Activated T-cell treated with anti-CD3 and anti-CD28 coated beads for 24 hours (primary cell): ENCODE measurements at regions not wholly inside any gene's neighbourhood (a gene's known extent, or its start where the extent isn't known, plus 50 kb on each side); places are given as distances from the start of the nearest gene placed in this dataset.

Experiments used
- DNase-seq: peaks from one replicate; pipeline ENCODE4 v3.0.0-alpha.2; 2020; ENCODE audit warnings: low read depth

DNA sequence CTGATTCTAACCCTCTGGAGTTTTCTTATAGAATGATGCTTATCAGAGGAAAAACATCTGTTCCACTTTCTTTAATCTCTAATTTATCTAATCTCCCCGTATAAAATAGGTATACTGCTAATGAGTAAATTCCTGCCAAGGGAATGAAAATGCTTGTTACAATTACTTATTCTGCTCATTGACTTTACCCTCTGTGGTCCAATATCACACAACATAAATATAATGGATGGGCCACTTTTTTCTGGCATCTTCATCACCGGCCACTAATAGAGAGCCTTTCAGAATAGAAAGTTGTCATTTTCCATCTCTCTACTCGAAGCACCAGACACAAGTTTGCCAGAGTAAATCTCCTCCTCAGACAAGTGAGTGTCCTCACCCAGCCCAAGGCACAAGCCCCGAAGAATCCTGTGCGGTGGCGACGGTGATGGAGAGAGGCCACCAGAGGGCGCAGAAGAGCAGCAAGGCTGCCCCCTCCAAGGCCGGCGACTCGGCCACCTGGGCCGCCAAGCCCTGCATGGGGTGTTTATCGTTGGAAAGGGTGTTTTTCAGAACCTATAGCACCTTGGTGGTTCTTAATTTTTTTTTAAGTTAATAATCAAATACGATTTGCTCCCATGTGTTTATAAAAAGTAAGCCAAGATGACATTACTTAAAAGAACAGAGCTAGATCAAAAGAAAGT is 212.9 kb upstream of the ARID1B start:
- peak; percentile 68 for DNase-seq

DNA sequence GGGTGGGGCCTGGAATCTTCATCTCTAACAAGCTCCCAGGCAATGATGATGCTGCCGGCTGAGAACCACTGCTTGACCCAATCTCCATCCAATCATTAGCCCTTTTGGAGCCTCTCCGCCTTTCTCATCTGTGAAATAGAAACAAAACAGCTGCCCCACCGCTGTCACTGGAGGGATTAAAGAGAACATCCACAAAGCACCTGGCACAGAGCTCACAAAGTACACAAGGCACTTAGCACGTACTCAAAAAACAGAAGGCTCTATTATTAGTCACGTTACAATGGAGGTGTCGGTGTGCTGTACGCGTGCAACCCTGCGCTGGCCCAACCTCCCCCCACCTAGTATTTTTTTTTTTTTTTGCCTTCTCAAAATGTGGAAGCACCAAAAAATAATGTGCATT is 213.5 kb upstream of the ARID1B start:
- no peak for DNase-seq

DNA sequence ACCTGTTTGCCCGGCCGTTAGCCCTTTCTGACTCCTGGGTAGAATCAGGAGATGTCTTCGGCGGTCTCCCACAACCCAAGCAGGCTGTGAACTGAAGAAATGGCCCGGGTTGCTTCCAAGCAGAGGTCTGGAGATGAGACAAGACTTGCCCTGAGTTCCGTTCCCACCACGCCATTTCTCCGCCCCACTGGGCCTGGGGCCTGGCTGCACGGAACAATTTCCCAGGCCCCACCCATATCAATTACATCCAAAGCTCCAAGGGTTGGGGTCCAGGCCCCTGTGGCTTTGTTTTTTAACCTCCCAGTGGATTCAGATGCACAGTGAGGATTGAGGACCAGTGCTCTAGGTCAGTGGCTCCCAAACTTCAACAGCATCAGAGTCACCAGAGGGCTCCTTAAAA is 214.5 kb upstream of the ARID1B start:
- no peak for DNase-seq

DNA sequence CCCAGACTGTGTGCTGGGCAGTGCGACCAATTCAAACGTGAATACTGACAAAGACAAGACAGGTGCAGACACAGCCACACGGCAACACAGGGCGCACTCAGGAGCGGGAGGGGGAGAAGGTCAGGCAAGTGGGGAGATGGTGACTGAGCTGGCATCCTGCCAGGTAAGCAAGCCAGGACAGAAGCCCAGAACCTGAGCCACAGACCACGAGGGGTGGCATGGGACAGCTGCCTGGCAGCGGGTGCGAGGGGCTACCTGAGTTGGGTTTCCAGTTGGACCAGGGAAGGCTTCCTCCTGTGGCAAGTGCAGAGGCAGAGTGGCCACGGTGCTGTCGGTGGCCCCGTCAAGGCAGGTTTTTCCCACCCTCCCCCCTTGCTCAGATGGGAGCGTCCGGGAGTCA is 215.2 kb upstream of the ARID1B start:
- no peak for DNase-seq

DNA sequence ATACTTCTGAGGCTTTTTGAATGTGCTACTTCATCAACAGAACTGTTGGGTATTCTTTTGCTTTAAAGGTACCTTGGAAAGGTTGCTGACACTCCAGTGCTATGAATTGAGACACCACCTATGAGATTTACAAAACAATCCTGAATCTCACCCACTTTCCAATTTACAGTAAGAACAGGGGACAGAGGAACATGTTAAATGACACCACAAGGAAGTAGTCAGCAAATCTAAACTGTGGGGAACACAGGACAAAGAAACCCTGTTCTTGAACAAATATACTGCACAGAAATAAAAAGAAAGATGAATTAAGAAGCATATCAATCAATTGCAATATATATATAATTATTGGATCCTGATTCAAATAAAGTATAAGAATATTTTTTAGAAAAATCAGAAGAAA is 216.7 kb upstream of the ARID1B start:
- DNase-seq: no peak

DNA sequence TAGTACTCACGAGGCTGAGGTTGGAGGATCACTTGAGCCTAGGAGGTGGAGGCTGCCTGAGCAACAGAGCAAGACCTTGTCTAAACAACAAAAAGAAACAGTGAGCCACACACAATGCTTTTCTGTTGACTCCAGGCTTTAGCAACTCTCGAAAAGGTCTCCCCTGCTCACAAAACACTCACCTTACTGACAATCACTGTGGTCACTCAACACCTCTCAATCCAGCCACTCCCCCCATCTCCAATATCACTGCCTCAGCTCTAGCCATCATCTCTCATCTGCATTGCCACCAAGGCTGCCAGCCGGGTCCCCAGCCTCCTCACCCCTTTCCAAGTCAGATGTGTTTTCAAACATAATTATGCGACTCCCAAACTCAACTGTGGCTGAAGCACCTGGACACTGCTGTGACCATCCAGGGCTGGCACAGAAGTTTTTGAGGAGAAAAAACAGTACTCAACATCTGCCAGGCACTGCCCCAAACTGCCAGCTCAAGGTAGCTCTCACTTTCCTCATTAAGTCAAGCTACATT is 218.0 kb upstream of the ARID1B start:
- DNase-seq: no peak

DNA sequence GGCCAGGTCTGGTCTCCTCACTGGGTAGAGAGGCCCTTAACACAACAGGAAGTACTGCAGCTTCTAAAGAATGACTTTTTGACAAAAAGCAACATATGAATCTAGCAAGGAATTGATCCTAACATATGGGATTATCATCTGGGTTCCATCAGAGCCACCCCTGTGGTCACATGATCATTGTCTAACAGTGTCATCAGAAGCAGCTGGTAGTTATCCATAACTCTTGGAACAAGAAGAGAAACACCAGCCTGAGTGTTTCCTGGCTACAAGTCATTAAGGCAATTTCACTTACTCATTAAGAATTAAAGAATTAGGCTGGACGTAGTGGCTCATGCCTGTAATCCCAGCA is 219.3 kb upstream of the ARID1B start:
- no peak for DNase-seq

DNA sequence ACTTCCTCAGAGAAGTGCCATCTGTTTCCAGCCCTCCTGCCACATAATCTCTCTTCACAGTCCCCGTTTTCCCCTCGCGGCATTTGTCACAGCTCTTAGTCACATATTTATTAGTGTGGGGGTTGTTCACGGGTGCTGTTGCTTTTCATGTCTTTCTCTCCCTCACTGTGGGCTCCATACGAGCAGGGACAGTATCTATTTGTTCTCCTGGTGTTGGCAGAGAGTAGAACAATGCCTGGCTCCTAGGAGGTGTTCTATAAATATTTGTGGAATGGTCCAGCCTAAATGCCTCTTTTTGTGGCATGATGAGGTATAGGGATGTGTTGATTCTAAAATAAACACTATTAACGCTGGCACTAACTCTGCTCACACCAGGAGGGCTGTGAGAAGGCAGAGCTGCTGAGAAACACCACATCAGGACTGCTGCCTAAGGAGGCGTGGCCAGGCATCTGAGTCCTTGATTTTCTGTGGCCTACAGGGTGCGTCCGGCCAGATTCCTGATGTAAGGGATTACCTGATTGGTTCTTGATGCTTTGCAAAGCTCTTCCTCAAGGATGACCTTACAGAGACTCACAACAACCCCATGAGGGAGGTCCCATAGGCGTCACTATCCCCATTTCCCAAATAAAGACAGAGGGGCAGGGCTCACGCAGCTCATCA is 219.8 kb upstream of the ARID1B start:
- no peak for DNase-seq

DNA sequence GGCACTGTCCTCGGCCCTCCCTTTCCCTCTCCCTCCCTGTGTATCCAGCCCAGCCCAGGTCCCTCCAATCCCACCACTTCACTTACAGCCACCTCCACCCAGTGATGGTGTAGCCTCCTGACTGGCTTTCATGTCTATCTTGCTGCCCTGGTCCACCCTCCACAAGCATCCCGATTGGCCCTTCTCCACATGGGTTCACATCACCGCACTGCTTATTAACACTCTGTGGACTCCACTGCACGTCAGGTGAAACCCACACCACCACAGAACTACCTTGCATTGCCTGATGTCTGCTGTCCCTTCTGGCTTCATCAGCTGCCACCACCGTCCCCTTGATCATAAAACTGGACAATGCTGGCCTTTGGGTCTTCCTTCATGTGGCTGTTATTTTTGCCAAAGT is 220.4 kb upstream of the ARID1B start:
- DNase-seq: no peak

DNA sequence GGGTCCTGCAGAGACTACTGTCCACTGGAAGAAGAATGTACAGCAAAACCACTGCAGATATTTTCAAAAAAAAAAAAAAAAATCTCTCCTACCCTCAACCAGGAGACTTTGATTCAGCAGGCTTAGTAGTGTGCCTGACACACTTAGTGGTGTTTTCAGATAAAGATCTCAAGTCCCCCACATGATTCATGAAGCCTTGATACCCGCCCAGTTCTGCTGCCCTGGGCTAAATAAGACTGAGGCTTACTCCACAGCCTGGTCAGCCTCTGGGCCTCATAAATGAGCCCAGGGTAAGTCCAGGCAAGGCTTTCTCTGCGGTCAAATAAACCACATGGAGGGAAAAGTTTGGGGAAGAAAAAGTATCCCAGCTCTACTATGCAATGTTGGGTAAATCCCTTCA is 222.1 kb upstream of the ARID1B start:
- DNase-seq: no peak

DNA sequence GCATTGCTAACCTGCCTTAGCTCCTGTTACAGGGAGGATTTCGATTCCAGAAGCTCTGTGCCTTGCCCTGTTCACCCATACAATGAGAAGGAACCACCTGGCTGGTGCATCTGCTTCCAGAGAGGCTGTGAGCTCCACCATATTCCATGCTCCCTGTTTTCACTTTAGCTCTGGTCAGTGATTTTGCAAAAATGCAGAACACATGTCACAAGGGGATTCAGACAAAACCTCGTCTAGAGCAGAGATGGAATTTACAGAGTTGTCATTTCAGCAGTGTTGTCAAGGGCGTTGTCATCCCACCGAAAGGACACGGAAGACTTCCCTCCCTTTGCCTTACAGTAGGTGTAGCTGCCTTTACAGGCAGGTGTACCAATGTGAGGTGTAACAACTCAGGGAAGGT is 223.0 kb upstream of the ARID1B start:
- no peak for DNase-seq

DNA sequence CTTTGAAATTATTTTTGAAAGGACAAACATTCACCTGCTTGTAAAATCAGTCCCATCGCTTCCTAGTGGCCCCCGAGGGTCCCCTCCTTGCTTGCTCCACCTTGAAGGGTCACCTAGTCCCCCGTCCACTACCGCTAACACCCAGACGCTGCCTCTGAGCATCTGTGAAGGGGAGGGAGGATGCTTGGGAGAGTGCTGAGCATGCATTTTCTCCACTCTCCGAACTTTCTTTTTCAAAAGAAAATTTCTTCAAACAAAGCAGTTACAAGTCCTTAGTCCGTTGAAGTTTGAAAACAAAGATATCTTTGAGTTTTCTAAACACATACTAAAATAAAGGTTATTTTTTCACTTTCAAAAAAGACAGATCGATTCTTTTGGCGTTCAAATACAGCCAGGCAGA is 224.3 kb upstream of the ARID1B start:
- DNase-seq: no peak

DNA sequence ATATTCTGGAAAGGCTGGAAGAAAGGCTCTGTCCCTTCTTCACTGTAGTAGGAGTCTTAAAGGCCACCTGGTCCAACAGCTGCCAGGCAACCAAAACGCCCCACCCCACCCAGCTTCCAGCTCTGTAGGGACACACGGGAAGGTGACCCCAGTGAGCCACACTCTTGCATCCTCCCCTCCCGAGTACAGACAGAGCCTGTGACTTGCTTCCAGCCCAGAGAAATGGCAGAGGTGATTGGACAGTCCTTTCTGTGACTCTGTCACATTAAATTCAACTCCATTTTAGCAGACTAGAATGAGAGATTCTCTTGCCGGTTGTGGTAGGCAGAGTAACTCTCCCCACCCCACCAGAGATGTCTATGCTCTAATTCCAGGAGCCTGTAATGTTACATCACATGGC is 226.2 kb upstream of the ARID1B start:
- no peak for DNase-seq

DNA sequence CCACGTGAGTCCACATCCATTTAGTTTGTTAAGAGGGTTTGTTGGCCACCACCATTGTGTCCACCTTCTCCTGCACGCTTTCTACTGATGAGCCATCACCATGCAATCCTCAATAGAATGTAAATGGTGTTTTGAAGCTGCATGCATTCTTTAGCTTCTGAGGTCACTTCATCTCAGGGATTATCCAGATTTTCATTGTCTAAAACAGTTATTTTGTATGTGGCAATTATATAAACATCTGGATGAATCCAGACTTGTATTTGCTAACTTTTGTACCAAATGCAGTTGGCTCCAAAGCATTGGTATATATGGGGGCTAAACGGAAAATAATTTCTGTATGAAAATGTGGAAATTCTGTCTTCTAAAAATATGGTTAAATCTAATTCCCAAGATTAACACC is 231.2 kb upstream of the ARID1B start:
- DNase-seq: no peak

DNA sequence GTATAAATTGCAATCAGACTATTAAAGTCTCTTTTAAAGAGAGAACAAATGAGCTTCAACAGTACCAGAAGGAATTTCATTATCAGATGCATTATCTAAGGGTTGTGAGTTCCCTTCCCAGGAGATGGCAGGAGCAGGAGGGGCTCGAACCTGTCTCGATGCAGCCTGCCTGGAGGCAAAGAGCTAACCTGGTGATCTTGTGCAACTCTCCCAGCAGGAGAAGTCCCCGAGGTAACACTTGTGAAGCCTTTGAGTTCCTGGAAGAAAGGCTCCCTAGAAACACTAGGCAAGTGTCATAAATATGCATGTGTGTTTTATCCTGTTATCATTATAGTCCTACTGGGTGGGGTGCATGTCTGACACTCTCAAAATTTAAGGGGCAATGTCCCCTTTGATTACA is 232.2 kb upstream of the ARID1B start:
- no peak for DNase-seq

DNA sequence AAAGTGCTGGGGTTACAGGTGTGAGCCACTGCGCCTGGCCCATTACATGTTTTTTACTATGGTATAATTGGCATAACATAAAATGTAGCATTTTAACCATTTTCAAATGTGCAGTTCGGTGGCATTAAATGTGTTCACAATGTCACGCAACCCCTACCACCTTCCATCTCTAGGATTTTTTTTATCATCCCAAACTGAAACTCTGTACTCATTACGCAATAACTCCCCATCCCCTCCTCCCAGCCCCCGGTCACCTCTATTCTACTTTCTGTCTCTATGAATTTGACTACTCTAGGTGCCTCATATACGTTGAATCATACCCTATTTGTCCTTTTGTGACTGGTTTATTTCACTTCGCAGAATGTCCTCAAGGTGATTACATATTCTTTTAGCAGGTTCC is 233.1 kb upstream of the ARID1B start:
- DNase-seq: no peak

DNA sequence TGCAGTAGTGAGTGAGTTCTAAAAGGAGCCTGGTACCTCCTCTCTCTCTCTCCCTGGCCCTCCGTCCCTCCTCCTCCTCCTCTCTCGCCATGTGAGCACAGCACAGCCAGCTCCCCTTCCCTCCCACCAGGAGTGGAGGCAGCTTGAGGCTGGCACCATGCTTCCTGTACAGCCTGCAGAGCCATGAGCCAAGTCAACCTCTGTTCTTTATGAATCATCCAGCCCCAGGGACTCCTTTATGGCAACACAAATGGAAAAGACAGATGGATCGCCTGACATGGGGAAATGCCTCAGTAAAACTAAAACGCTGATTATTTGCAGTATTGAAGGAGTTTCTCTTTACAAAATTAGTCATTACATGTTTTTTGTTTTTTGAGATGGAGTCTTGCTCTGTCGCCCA is 233.7 kb upstream of the ARID1B start:
- no peak for DNase-seq

DNA sequence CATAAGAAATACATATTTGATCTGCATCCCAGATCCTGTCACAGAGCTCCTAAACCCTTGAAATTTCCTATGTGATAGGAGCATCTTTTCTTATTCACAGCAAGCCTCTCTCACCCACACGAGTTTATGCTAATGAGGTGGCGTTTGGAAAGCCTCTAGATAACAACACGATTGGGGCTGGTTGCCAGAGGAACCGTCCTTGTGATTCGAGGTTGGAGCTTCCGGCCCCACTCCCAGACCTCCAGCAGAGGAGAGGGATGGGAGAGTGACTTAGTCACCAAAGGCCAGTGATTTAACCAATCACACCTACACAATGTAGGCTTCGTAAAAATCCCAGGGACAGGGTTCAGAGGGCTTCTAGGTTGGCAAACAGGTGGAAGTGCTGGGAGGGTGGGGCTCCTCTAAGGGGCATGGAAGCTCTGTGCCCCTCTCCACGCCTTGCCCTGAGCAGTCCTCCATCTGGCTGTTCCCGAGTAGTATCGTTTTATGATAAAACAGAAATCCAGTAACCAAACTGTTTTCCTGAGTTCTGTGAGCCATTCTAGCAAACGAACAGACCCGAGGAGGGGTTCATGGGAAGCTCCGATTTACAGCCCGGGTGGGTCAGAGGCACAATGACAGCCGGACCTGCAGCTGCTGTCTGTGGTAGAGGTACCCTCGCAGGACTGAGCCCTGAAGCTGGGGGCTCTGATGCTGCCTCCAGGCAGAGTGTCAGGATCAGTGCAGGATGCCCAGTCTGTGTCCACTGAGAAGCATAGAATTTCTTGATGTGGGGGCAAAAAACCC is 238.1 kb upstream of the ARID1B start:
- DNase-seq: no peak

DNA sequence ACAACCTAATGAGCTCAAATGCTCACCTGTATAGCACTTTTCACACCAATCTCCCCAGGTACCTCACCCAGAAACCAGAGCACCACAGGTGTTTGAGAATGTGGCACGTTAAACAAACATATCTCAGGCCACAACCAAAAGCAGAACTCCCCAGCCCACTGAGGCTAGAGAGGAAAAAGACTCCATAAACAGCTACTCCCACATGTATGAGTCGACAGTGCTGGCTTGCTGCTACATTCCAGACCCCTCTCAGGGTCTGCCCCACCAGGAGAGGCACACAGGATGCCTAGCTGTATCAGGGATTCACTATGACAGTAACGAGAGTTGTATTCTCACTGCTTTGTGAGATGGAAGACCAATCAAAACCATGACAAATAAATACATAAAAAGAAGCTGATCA is 242.6 kb upstream of the ARID1B start:
- DNase-seq: no peak

DNA sequence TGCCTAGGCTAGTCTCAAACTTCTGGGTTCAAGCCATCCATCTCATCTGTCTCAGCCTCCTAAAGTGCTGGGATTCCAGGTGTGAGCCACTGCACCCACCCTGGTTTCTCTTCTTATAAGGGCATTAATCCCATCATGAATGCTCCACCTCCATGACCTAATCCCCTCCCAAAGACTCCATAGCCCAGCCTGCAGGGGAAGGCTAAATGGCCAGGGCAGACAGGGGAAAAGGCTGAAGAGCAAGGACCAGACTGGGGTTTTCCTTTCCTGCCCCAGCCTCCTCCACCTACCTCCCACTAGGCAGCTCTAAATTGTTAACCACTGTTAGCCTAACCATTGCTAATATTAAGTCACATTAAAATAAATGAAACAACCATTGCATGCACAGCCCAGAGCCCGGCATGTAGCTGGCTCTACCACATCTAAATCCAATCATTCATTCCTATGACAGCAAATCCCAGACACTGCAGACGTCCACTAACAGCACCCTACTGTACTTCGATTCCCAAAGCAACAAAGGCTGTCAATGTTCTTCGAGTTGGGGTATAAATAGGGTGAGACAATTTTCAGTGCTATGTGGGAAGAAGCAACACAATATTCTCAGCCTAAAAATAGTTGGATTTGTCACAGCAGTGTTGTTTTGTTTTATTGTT is 243.2 kb upstream of the ARID1B start:
- DNase-seq: no peak

DNA sequence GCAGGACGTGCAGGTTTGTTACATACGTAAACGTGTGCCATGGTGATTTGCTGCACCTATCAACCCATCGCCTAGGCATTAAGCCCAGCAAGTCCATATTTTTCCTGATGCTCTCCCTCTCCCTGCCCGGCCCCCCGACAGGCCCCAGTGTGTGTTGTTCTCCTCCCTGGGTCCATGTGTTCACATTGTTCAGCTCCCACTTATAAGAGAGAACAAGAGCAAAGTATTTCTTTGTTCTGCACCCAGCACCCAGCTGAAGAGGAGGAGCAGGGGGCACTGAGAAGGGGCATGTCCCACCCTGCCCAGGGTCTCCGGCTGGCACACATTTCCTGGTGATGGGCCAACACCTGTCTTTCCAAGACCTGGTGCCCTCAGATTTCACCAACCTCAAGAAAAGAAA is 251.1 kb upstream of the ARID1B start:
- DNase-seq: no peak

DNA sequence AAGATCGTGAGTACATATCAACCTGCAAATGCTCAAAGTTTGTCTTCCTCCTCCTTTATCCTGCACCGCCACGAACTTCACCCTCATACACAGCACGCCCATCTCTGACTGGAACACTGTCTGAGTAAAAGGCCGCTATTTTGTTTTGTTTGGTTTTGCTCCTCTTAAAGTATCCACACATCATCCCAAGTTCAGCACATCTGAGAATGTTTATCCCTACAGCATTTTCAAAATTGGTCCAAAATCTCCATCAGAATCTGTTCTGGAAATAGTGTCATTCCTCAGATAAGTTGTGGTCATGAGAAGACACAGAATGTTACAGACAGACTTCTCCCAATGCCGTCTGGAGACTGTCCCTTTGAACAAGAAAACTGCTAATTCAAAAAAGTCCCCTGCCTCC is 251.6 kb upstream of the ARID1B start:
- DNase-seq: no peak

DNA sequence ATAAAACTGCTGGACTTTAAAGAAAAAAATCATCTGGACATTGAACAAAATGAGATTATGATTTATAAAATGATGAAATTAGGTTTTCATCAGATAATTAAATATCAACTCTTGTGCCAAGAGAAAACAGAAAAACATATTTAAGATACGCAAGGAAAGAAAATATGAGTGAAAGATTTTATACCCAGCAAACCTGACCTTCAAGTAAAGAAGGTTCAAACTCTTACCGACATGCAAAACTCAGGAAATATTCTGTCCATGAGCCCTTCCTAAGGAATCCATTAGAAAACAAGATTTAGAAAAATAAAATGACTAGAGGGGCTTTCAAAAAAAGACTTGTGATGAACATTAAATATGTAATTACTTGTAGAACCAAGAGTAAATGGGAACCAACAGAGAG is 257.2 kb upstream of the ARID1B start:
- DNase-seq: no peak
